ENCODE measurements at regions not wholly inside any gene's neighbourhood (a gene's known extent, or its start where the extent isn't known, plus 50 kb on each side); places are given as distances from the start of the nearest gene placed in this dataset.

DNA sequence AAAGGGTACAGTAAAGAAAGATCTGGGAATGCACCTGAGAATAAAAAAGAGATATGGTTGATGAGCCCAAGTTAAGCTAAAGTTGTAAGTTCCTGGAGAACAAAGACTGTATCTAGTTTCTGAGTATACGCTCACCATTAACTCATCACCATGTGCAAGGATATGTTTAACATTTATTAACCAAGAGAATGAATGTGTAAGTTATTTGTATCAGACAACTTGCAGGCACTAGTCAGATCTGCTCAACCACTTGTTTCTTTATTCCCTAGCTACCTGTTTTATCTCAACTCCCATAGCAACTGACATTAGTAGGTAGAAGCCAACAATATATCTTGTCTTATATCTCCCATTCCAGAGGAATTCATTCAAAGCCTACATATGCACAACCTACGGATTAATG, 74.9 kb upstream of the KCNA4 start:
- TF ChIP-seq POLR2A (IDR thresholded peaks at IDR 0.05; ENCODE audit: low read length) = no peak
- no peak for TF ChIP-seq GATA1 (IDR thresholded peaks at IDR 0.05; ENCODE audit: low read depth, low read length)

Measured in erythroblast (primary cell).